GM12878 (cell line): ENCODE measurements at regions not wholly inside any gene's neighbourhood (a gene's known extent, or its start where the extent isn't known, plus 50 kb on each side); places are given as distances from the start of the nearest gene placed in this dataset.

ENCODE experiments used
- ATAC-seq: fragments of 200-7000 bp; cut with Tn5 transposase; 3 replicates; pipeline ENCODE4 v1.9.1; 2020; ENCODE audit warnings: mild to moderate bottlenecking, moderate library complexity
- BruUV-seq: library from RNA; stranded (reverse); fragments of 400-500 nt; replicated peaks from 2 replicates; lab custom pipeline; 2021; lab: Mats Ljungman, UMichigan
- CTCF ChIA-PET: fragments of 300-600 bp; sonication (Branson Sonifier 250); formaldehyde crosslinking; extraction: SDS; loops from one replicate; lab custom pipeline; 2021; ENCODE audit warnings: inconsistent platforms; lab: Yijun Ruan, JAX
- POLR2A ChIA-PET: fragments of 350-600 bp; formaldehyde crosslinking; extraction: SDS; loops from one replicate; lab custom pipeline; 2021; ENCODE audit warnings: inconsistent platforms; lab: Charles Lee
- RAD21 ChIA-PET: fragments of 300-600 bp; sonication (Branson Sonifier 250); formaldehyde crosslinking; loops from one replicate; lab custom pipeline; 2023; ENCODE audit warnings: antibody characterized with exemption; ENCODE audit not compliant: unreplicated experiment; lab: Charles Lee
- SMC1A ChIA-PET: fragments of 300-600 bp; sonication (Branson Sonifier 250); formaldehyde crosslinking; loops from one replicate; lab custom pipeline; 2023; ENCODE audit not compliant: unreplicated experiment, uncharacterized antibody; lab: Charles Lee
- DNase-seq: peaks from one replicate; pipeline ENCODE4 v3.0.0-alpha.2; 2011; ENCODE audit warnings: low read depth, low spot score
- FAIRE-seq: peaks from 3 replicates; lab custom pipeline; 2011; peaks lifted over from hg19 to GRCh38; lab: Jason Lieb, UNC
- H2AFZ ChIP-seq: 2 replicates; pipeline ENCODE4 v1.6.0; 2011; ENCODE audit warnings: low read depth, low read length, control low read depth; ENCODE audit not compliant: control insufficient read depth
- H3K27ac ChIP-seq: 2 replicates; pipeline ENCODE4 v1.5.1; 2011; ENCODE audit warnings: control low read depth; ENCODE audit not compliant: control insufficient read depth, insufficient read depth
- H3K27me3 ChIP-seq, 2 experiments: replicated peaks in 1 of 2; 2 replicates each; pipeline versions ENCODE4 v1.6.0 to v1.6.1; 2011; ENCODE audit warnings: low read length in 1 of 2; ENCODE audit not compliant: control insufficient read depth in 2 of 2, insufficient read depth in 2 of 2
- H3K36me3 ChIP-seq, 2 experiments: 2 replicates each; pipeline ENCODE4 v1.5.1; 2011; ENCODE audit warnings: low read length in 1 of 2; ENCODE audit not compliant: control insufficient read depth in 2 of 2, insufficient read depth in 2 of 2
- H3K4me1 ChIP-seq: 2 replicates; pipeline ENCODE4 v1.6.1; 2011; ENCODE audit warnings: mild to moderate bottlenecking, low read length, moderate library complexity, mixed read lengths; ENCODE audit not compliant: control insufficient read depth, insufficient read depth
- H3K4me2 ChIP-seq: 2 replicates; pipeline ENCODE4 v1.6.0; 2011; ENCODE audit warnings: control low read depth; ENCODE audit not compliant: control insufficient read depth, insufficient read depth
- H3K4me3 ChIP-seq: fragments of 200-600 bp; sonication (generic); 2 replicates; pipeline ENCODE4 v1.5.1; 2016
- H3K79me2 ChIP-seq: 2 replicates; pipeline ENCODE4 v1.6.0; 2011; ENCODE audit warnings: low read length; ENCODE audit not compliant: control insufficient read depth, insufficient read depth
- H3K9ac ChIP-seq: 2 replicates; pipeline ENCODE4 v1.8.0; 2011; ENCODE audit warnings: low read length, control low read depth, mixed read lengths; ENCODE audit not compliant: control insufficient read depth, insufficient read depth
- H3K9me3 ChIP-seq: replicated peaks from 3 replicates; pipeline ENCODE4 v1.5.1; 2011; ENCODE audit warnings: mild to moderate bottlenecking, low read length; ENCODE audit not compliant: control insufficient read depth, insufficient read depth
- H4K20me1 ChIP-seq: 2 replicates; pipeline ENCODE4 v1.6.0; 2011; ENCODE audit not compliant: control insufficient read depth, insufficient read depth
- CBFB ChIP-seq: IDR thresholded peaks from 2 replicates; pipeline ENCODE4 v1.6.1; 2016; ENCODE audit warnings: antibody characterized with exemption, low read depth
- CBX5 ChIP-seq: sonication (generic); IDR thresholded peaks from 2 replicates; pipeline ENCODE4 v1.6.1; 2016; ENCODE audit warnings: low read depth, moderate library complexity, mild to moderate bottlenecking, inconsistent platforms
- FOS ChIP-seq: IDR thresholded peaks from 3 replicates; pipeline ENCODE4 v1.6.1; 2011; ENCODE audit warnings: borderline replicate concordance; ENCODE audit not compliant: insufficient read length; ENCODE audit errors: extremely low read depth
- HDAC2 ChIP-seq: fragments of 200-600 bp; sonication (generic); IDR thresholded peaks from 2 replicates; pipeline ENCODE4 v1.6.1; 2017
- KLF5 ChIP-seq: fragments of 450-650 bp; IDR thresholded peaks from 2 replicates; pipeline ENCODE4 v1.6.1; 2014; ENCODE audit warnings: mild to moderate bottlenecking; ENCODE audit not compliant: partially characterized antibody
- MYC ChIP-seq: IDR thresholded peaks from 2 replicates; pipeline ENCODE4 v1.6.1; 2011; ENCODE audit warnings: mild to moderate bottlenecking, low read length, moderate library complexity, inconsistent platforms; ENCODE audit not compliant: insufficient read depth, insufficient replicate concordance, insufficient read length, severe bottlenecking
- PAX8 ChIP-seq: fragments of 450-650 bp; IDR thresholded peaks from 2 replicates; pipeline ENCODE4 v1.6.1; 2017; ENCODE audit warnings: mild to moderate bottlenecking, moderate library complexity
- SIN3A ChIP-seq: IDR thresholded peaks from 2 replicates; pipeline ENCODE4 v1.6.1; 2012; ENCODE audit warnings: low read depth, low read length, improper control_type of control experiment
- SRF ChIP-seq, 2 experiments: IDR thresholded peaks; 2 replicates each; pipeline ENCODE4 v1.6.1; 2011; ENCODE audit warnings: low read depth in 2 of 2, low read length in 2 of 2, mild to moderate bottlenecking in 1 of 2, moderate library complexity in 1 of 2
- YBX1 ChIP-seq: fragments of 450-650 bp; IDR thresholded peaks from 2 replicates; pipeline ENCODE4 v1.6.1; 2016; ENCODE audit warnings: antibody characterized with exemption
- ZSCAN29 ChIP-seq: fragments of 450-650 bp; IDR thresholded peaks from 2 replicates; pipeline ENCODE4 v1.6.1; 2017; ENCODE audit warnings: mild to moderate bottlenecking, moderate library complexity
- WGBS: methylation state at CpG from one replicate; pipeline ENCODE4 v1.1.6; 2016; ENCODE audit warnings: low lambda C conversion rate; ENCODE audit not compliant: insufficient replicate concordance, insufficient coverage; ENCODE audit errors: missing lambda C conversion rate; 5-methylcytosine and 5-hydroxymethylcytosine counted together
- in situ Hi-C: fragments of 300-500 bp; cut with MboI; formaldehyde crosslinking; loops from 9 replicates; pipeline ENCODE4 v1.14.3; 2018; ENCODE audit warnings: mixed read lengths
- intact Hi-C: fragments of 100-400 bp; cut with micrococcal nuclease; formaldehyde crosslinking; loops from one replicate; pipeline ENCODE4 v1.14.2; 2022; ENCODE audit not compliant: unreplicated experiment
- TF ChIP-seq, protein P1 (sequence below): IDR thresholded peaks from 2 replicates; pipeline ENCODE4 v1.6.1; 2011; ENCODE audit warnings: mild to moderate bottlenecking, low read depth, low read length, moderate library complexity; ENCODE audit not compliant: insufficient replicate concordance
- TF ChIP-seq, protein P2 (sequence below), 3 experiments: IDR thresholded peaks in 2 of 3; conservative IDR thresholded peaks in 1 of 3; 2 replicates each; pipeline ENCODE4 v1.5.1; 2011; ENCODE audit warnings: low read depth in 3 of 3, low read length in 3 of 3, mild to moderate bottlenecking in 3 of 3, control low read depth in 2 of 3, moderate library complexity in 2 of 3, inconsistent platforms in 1 of 3, mixed read lengths in 1 of 3; ENCODE audit not compliant: control insufficient read depth in 2 of 3, insufficient read depth in 1 of 3; ENCODE audit errors: extremely low read depth in 1 of 3
- TF ChIP-seq, protein P3 (sequence below): IDR thresholded peaks from 2 replicates; pipeline ENCODE4 v1.6.1; 2011; ENCODE audit warnings: borderline replicate concordance, low read depth, mild to moderate bottlenecking, moderate library complexity, low read length; ENCODE audit not compliant: insufficient read depth, poor library complexity, severe bottlenecking

DNA sequence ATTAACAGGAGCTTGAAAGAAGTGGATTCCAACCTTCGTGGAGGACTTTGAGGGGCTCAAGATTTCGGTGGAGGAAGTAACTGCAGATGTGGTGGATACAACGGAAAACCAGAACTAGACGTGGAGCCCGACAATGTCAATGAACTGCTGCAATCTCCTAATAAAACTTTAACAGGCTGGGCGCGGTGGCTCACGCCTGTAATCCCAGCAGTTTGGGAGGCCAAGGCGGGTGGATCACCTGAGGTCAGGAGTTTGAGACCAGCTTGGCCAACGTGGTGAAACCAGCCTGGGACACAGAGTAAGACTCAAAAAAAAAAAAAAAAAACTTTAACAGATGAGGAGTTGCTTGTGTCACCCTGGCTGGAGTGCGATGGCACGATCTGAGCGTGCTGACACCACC lies 477.8 kb upstream of the MKI67 start:
- Histone ChIP-seq H3K36me3 (no peaks in the 10 kb centered on the region), H3K27me3 (no peaks in the 10 kb centered on the region), H3K4me3 (no peak overlapping the region), H3K4me2 (no peak overlapping the region), H3K9ac (no peak overlapping the region), H3K27ac (no peak overlapping the region), H4K20me1 (no peaks in the 10 kb centered on the region), H3K4me1 (no peaks in the 10 kb centered on the region), H2AFZ (no peak overlapping the region), H3K79me2 (no peaks in the 10 kb centered on the region), H3K9me3 (no peaks in the 10 kb centered on the region)
- ATAC-seq: no peak
- 61% methylated on average over 13 of the region's 13 CpGs for WGBS
- BruUV-seq: no TSS peak
- no peak for DNase-seq
- intact Hi-C loops: no loop called here
- SMC1A ChIA-PET: no interaction called here
- RAD21 ChIA-PET: no interaction called here
- TF ChIP-seq CBX5 (no peak), MYC (no peak), HDAC2 (no peak)
- POLR2A ChIA-PET: no interaction called here
- FAIRE-seq: no peak
- CTCF ChIA-PET: no interaction called here
- in situ Hi-C loops: no loop called here

DNA sequence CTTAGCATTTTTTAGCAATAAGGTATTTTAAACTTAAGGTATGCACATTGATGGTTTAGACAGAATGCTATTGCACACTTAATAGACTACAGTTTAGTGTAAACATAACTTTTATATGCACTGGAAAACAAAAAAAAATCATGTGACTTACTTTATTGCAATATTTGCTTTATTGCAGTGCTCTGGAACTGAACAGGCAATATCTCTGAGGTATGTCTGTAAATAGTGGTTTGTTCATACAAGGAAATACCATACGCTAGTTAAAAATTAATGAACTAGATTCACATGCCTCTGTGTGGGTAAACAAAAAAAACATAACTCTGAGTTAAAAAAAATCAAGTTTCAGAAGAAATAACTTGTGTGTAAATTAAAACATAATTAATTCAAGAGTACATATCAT lies 479.0 kb upstream of the MKI67 start:
- Histone ChIP-seq H4K20me1 (no peaks in the 10 kb centered on the region), H2AFZ (no peak overlapping the region), H3K36me3 (no peaks in the 10 kb centered on the region), H3K4me2 (no peak overlapping the region), H3K9ac (no peak overlapping the region), H3K27ac (no peak overlapping the region), H3K79me2 (no peaks in the 10 kb centered on the region), H3K4me3 (no peak overlapping the region), H3K4me1 (no peaks in the 10 kb centered on the region), H3K27me3 (no peaks in the 10 kb centered on the region), H3K9me3 (no peaks in the 10 kb centered on the region)
- ChIA-PET RAD21 (no interaction called here), CTCF (no interaction called here), POLR2A (no interaction called here), SMC1A (no interaction called here)
- no peak for FAIRE-seq
- intact Hi-C loops (no loop called here), in situ Hi-C loops (no loop called here)
- WGBS: 63% methylated on average over 1 of the region's 1 CpG
- no peak for DNase-seq
- no TSS peak for BruUV-seq
- ATAC-seq: no peak
- TF ChIP-seq KLF5: no peak
- TF ChIP-seq ZSCAN29: no peak
- TF ChIP-seq, protein P1, sequence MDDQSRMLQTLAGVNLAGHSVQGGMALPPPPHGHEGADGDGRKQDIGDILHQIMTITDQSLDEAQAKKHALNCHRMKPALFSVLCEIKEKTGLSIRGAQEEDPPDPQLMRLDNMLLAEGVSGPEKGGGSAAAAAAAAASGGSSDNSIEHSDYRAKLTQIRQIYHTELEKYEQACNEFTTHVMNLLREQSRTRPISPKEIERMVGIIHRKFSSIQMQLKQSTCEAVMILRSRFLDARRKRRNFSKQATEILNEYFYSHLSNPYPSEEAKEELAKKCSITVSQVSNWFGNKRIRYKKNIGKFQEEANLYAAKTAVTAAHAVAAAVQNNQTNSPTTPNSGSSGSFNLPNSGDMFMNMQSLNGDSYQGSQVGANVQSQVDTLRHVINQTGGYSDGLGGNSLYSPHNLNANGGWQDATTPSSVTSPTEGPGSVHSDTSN: no peak
- no peak for TF ChIP-seq CBFB
- TF ChIP-seq SIN3A: no peak
- TF ChIP-seq, protein P2, sequence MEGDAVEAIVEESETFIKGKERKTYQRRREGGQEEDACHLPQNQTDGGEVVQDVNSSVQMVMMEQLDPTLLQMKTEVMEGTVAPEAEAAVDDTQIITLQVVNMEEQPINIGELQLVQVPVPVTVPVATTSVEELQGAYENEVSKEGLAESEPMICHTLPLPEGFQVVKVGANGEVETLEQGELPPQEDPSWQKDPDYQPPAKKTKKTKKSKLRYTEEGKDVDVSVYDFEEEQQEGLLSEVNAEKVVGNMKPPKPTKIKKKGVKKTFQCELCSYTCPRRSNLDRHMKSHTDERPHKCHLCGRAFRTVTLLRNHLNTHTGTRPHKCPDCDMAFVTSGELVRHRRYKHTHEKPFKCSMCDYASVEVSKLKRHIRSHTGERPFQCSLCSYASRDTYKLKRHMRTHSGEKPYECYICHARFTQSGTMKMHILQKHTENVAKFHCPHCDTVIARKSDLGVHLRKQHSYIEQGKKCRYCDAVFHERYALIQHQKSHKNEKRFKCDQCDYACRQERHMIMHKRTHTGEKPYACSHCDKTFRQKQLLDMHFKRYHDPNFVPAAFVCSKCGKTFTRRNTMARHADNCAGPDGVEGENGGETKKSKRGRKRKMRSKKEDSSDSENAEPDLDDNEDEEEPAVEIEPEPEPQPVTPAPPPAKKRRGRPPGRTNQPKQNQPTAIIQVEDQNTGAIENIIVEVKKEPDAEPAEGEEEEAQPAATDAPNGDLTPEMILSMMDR (IDR thresholded peaks at IDR 0.05 in 2 of 3, conservative IDR thresholded peaks at IDR 0.05 in 1 of 3; ENCODE audit: control insufficient read depth in 2 of 3, extremely low read depth in 1 of 3, insufficient read depth in 1 of 3, low read depth in 3 of 3, low read length in 3 of 3): no peak
- TF ChIP-seq PAX8: no peak
- TF ChIP-seq, protein P3, sequence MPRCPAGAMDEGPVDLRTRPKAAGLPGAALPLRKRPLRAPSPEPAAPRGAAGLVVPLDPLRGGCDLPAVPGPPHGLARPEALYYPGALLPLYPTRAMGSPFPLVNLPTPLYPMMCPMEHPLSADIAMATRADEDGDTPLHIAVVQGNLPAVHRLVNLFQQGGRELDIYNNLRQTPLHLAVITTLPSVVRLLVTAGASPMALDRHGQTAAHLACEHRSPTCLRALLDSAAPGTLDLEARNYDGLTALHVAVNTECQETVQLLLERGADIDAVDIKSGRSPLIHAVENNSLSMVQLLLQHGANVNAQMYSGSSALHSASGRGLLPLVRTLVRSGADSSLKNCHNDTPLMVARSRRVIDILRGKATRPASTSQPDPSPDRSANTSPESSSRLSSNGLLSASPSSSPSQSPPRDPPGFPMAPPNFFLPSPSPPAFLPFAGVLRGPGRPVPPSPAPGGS: no peak
- TF ChIP-seq SRF (IDR thresholded peaks at IDR 0.05; ENCODE audit: low read depth in 2 of 2, low read length in 2 of 2): no peak
- no peak for TF ChIP-seq YBX1
- TF ChIP-seq FOS: no peak
